Gastroesophageal sphincter (tissue), 4 donors: ENCODE measurements at regions not wholly inside any gene's neighbourhood (a gene's known extent, or its start where the extent isn't known, plus 50 kb on each side); places are given as distances from the start of the nearest gene placed in this dataset.

Source experiments
- ATAC-seq: fragments of 150-250 bp; one replicate; pipeline ENCODE4 v1.9.1; 2016; ENCODE audit warnings: mild to moderate bottlenecking, moderate library complexity
- H3K27ac ChIP-seq, 4 donors: fragments of 200-600 bp; sonication (generic) in 3 of 4; 1 replicate in 3 of 4; 2 replicates in 1 of 4; pipeline ENCODE4 v1.5.1; 2016 to 2019
- H3K27me3 ChIP-seq: fragments of 200-600 bp; sonication (generic); one replicate; pipeline ENCODE4 v1.5.1; 2019
- H3K36me3 ChIP-seq, 2 donors: fragments of 200-600 bp; sonication (generic); one replicate each; pipeline ENCODE4 v1.5.1; 2019; ENCODE audit warnings: control low read depth in 1 of 2
- H3K4me1 ChIP-seq, 3 donors: fragments of 200-600 bp; sonication (generic); 1 replicate in 2 of 3; 2 replicates in 1 of 3; pipeline ENCODE4 v1.5.1; 2016 to 2019; ENCODE audit warnings: control low read depth in 2 of 3
- H3K4me3 ChIP-seq, 2 donors: fragments of 200-600 bp; sonication (generic); one replicate each; pipeline ENCODE4 v1.5.1; 2019; ENCODE audit warnings: mild to moderate bottlenecking in 1 of 2, moderate library complexity in 1 of 2
- H3K9me3 ChIP-seq, 3 donors: fragments of 200-600 bp; sonication (generic); one replicate each; pipeline ENCODE4 v1.5.1; 2017 to 2019; ENCODE audit warnings: control low read depth in 2 of 3
- CTCF ChIP-seq, 4 experiments: fragments of 200-600 bp in 2 of 4; fragments of 450-650 bp in 2 of 4; sonication (generic) in 1 of 4; IDR thresholded peaks; one replicate each; pipeline ENCODE4 v1.5.1; 2017 to 2019; ENCODE audit warnings: antibody characterized with exemption in 4 of 4, mild to moderate bottlenecking in 2 of 4, moderate library complexity in 2 of 4
- EP300 ChIP-seq: sonication (generic); formaldehyde crosslinking; IDR thresholded peaks from one replicate; pipeline ENCODE4 v1.6.1; 2017; ENCODE audit warnings: antibody characterized with exemption, mild to moderate bottlenecking
- POLR2A ChIP-seq, 2 donors: fragments of 450-650 bp; IDR thresholded peaks; one replicate each; pipeline ENCODE4 v1.6.1; 2017; ENCODE audit warnings: antibody characterized with exemption in 2 of 2, mild to moderate bottlenecking in 2 of 2, moderate library complexity in 1 of 2
- POLR2AphosphoS5 ChIP-seq: sonication (generic); formaldehyde crosslinking; IDR thresholded peaks from one replicate; pipeline ENCODE4 v1.6.1; 2017; ENCODE audit warnings: antibody characterized with exemption
- WGBS, 2 donors: methylation state at CpG; one replicate each; pipeline ENCODE4 v1.1.5; 2018; ENCODE audit warnings: low coverage in 1 of 2; 5-methylcytosine and 5-hydroxymethylcytosine counted together

- no CpG with 5 or more reads among the region's 14 CpGs for WGBS, 2 donors
- H3K4me3 ChIP-seq = no peak overlapping the region
- ATAC-seq = no peak
- no peak for TF ChIP-seq EP300
- no peak for TF ChIP-seq POLR2A (IDR thresholded peaks at IDR 0.05)
- TF ChIP-seq POLR2AphosphoS5 = no peak
- TF ChIP-seq CTCF (IDR thresholded peaks at IDR 0.05) = no peak
- no peaks in the 10 kb centered on the region for H3K4me1 ChIP-seq
- no peaks in the 10 kb centered on the region for H3K36me3 ChIP-seq
- H3K9me3 ChIP-seq = no peaks in the 10 kb centered on the region
- peaks cover 65% of the 10 kb centered on the region for H3K27me3 ChIP-seq
- H3K27ac ChIP-seq = no peak overlapping the region
Measured at GRCh38 chr4:8783736-8784135, 87.9 kb downstream of the HMX1 start.

GRCh38 chr4:8782135-8782534, 89.5 kb downstream of the HMX1 start:
- no peak for ATAC-seq
- no CpG with 5 or more reads among the region's 12 CpGs for WGBS, 2 donors
- peaks cover 53% of the 10 kb centered on the region for H3K27me3 ChIP-seq

GRCh38 chr4:8781641-8782040, 90.0 kb downstream of the HMX1 start:
- no peaks in the 10 kb centered on the region for H3K36me3 ChIP-seq
- WGBS, 2 donors = no CpG with 5 or more reads among the region's 8 CpGs
- no peak for ATAC-seq
- H3K9me3 ChIP-seq = no peaks in the 10 kb centered on the region
- H3K4me1 ChIP-seq = no peaks in the 10 kb centered on the region
- peaks cover 53% of the 10 kb centered on the region for H3K27me3 ChIP-seq
- H3K4me3 ChIP-seq = no peak overlapping the region
- TF ChIP-seq POLR2A (IDR thresholded peaks at IDR 0.05) (no peak), POLR2AphosphoS5 (no peak), CTCF (IDR thresholded peaks at IDR 0.05) (no peak), EP300 (no peak)
- H3K27ac ChIP-seq = no peak overlapping the region

More at GRCh38 chr4:8782135-8782534, 89.5 kb downstream of the HMX1 start:
- Histone ChIP-seq H3K27ac (no peak overlapping the region), H3K36me3 (no peaks in the 10 kb centered on the region), H3K4me1 (no peaks in the 10 kb centered on the region), H3K4me3 (no peak overlapping the region), H3K9me3 (no peaks in the 10 kb centered on the region)
- TF ChIP-seq POLR2A (IDR thresholded peaks at IDR 0.05) (no peak), EP300 (no peak), CTCF (IDR thresholded peaks at IDR 0.05) (no peak), POLR2AphosphoS5 (no peak)

GRCh38 chr4:8780596-8781368, 90.9 kb downstream of the HMX1 start:
- no peak for ATAC-seq
- no peaks in the 10 kb centered on the region for H3K9me3 ChIP-seq
- H3K4me3 ChIP-seq = no peak overlapping the region
- H3K27me3 ChIP-seq = peaks cover 46% of the 10 kb centered on the region
- no peak overlapping the region for H3K27ac ChIP-seq
- WGBS, 2 donors = 80% methylated on average over 2 of the region's 19 CpGs; no CpG with 5 or more reads in 1 of the 2 donors
- no peaks in the 10 kb centered on the region for H3K36me3 ChIP-seq
- H3K4me1 ChIP-seq = no peaks in the 10 kb centered on the region
- TF ChIP-seq POLR2A (IDR thresholded peaks at IDR 0.05) (no peak), POLR2AphosphoS5 (no peak), EP300 (no peak)

GRCh38 chr4:8780086-8780485, 91.6 kb downstream of the HMX1 start:
- no peak for ATAC-seq
- Histone ChIP-seq H3K4me3 (no peak overlapping the region), H3K27me3 (peaks cover 39% of the 10 kb centered on the region), H3K27ac (no peak overlapping the region), H3K4me1 (no peaks in the 10 kb centered on the region), H3K9me3 (no peaks in the 10 kb centered on the region), H3K36me3 (no peaks in the 10 kb centered on the region)
- TF ChIP-seq EP300 (no peak), CTCF (IDR thresholded peaks at IDR 0.05) (no peak), POLR2AphosphoS5 (no peak), POLR2A (IDR thresholded peaks at IDR 0.05) (no peak)
- no CpG with 5 or more reads among the region's 13 CpGs for WGBS, 2 donors
